KMS-11 (cell line): ENCODE measurements at regions not wholly inside any gene's neighbourhood (a gene's known extent, or its start where the extent isn't known, plus 50 kb on each side); places are given as distances from the start of the nearest gene placed in this dataset.

Experiments used
- H2AFZ ChIP-seq: fragments of 200-600 bp; sonication (generic); 2 replicates; pipeline ENCODE4 v1.6.1; 2016; ENCODE audit warnings: antibody characterized with exemption, mixed run types, low read depth
- H3K27ac ChIP-seq: fragments of 200-600 bp; sonication (generic); 2 replicates; pipeline ENCODE4 v1.6.1; 2016; ENCODE audit warnings: mild to moderate bottlenecking, mixed run types
- H3K27me3 ChIP-seq: fragments of 200-600 bp; sonication (generic); 2 replicates; pipeline ENCODE4 v1.6.1; 2017; ENCODE audit warnings: mild to moderate bottlenecking, low read depth, mixed run types, moderate library complexity; ENCODE audit not compliant: insufficient read depth
- H3K36me3 ChIP-seq: fragments of 200-600 bp; sonication (generic); 2 replicates; pipeline ENCODE4 v1.6.1; 2017; ENCODE audit warnings: mild to moderate bottlenecking, mixed run types; ENCODE audit not compliant: insufficient read depth
- H3K4me1 ChIP-seq: fragments of 200-600 bp; sonication (generic); 2 replicates; pipeline ENCODE4 v1.6.1; 2016; ENCODE audit warnings: mild to moderate bottlenecking, low read depth, mixed run types; ENCODE audit not compliant: poor library complexity, severe bottlenecking
- H3K4me2 ChIP-seq: fragments of 200-600 bp; sonication (generic); 2 replicates; pipeline ENCODE4 v1.7.0; 2016; ENCODE audit warnings: mild to moderate bottlenecking, mixed run types
- H3K4me3 ChIP-seq: fragments of 200-600 bp; sonication (generic); IDR thresholded peaks from 2 replicates; pipeline ENCODE4 v1.6.1; 2017; ENCODE audit warnings: low read depth, low read length, mixed read lengths; ENCODE audit not compliant: insufficient read depth
- H3K79me2 ChIP-seq: fragments of 200-600 bp; sonication (generic); 2 replicates; pipeline ENCODE4 v1.6.1; 2016; ENCODE audit warnings: low read depth, mixed run types; ENCODE audit not compliant: insufficient read depth
- H3K9ac ChIP-seq: fragments of 200-600 bp; sonication (generic); 2 replicates; pipeline ENCODE4 v1.6.1; 2016; ENCODE audit warnings: mild to moderate bottlenecking, mixed run types
- H4K20me1 ChIP-seq: fragments of 200-600 bp; sonication (generic); 2 replicates; pipeline ENCODE4 v1.6.1; 2016; ENCODE audit warnings: mild to moderate bottlenecking, mixed run types; ENCODE audit not compliant: insufficient read depth
- TF ChIP-seq, protein P1 (sequence below): fragments of 200-600 bp; sonication (generic); conservative IDR thresholded peaks from 2 replicates; pipeline ENCODE4 v1.6.1; 2017; ENCODE audit warnings: low read depth, mild to moderate bottlenecking, antibody characterized with exemption, low read length, moderate library complexity, mixed read lengths

DNA sequence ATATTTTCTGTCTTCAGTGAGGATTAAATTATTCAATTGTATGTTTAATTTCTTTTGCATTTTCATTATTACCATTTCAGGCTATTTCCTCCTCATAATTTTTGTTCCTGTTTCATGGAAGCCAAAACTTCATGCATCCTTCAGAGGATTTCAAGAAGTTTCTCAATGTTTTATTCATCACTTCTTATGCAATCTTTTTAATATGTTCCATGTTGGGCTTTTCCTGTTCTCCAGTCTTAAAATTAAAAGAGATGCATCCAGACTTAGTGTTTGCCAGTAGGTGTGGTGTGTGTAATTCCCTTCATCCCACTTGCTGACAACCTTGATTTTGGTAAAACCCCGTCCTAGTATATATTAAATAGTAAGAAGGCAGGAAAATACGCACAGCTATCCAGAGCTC lies 190.0 kb downstream of the EN1 start:
- Histone ChIP-seq H3K27ac (no peak overlapping the region), H2AFZ (no peak overlapping the region), H3K27me3 (no peaks in the 10 kb centered on the region), H3K36me3 (no peaks in the 10 kb centered on the region), H3K79me2 (no peaks in the 10 kb centered on the region), H3K4me3 (no peak overlapping the region), H3K9ac (no peak overlapping the region), H3K4me1 (no peaks in the 10 kb centered on the region), H3K4me2 (no peak overlapping the region), H4K20me1 (no peaks in the 10 kb centered on the region)
- TF ChIP-seq, protein P1, sequence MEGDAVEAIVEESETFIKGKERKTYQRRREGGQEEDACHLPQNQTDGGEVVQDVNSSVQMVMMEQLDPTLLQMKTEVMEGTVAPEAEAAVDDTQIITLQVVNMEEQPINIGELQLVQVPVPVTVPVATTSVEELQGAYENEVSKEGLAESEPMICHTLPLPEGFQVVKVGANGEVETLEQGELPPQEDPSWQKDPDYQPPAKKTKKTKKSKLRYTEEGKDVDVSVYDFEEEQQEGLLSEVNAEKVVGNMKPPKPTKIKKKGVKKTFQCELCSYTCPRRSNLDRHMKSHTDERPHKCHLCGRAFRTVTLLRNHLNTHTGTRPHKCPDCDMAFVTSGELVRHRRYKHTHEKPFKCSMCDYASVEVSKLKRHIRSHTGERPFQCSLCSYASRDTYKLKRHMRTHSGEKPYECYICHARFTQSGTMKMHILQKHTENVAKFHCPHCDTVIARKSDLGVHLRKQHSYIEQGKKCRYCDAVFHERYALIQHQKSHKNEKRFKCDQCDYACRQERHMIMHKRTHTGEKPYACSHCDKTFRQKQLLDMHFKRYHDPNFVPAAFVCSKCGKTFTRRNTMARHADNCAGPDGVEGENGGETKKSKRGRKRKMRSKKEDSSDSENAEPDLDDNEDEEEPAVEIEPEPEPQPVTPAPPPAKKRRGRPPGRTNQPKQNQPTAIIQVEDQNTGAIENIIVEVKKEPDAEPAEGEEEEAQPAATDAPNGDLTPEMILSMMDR, result no peak

DNA sequence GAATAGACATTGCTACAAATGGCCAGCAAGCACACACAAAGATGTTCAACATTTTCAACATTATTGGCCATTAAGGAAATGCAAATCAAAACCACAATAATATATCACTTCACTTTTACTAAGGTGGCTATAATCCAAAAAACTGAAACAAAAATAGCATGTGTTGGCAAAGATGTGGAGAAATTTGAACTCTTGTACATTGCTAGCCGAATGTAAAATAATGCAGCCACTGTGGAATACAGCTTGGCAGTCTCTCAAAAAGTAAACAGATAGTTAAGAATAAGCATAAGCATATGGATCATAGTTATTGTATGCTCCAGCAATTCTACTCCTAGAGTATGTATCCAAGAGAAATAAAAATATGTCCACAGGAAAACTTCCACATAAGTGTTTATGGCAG lies 192.5 kb downstream of the EN1 start:
- no peak overlapping the region for H3K9ac ChIP-seq
- TF ChIP-seq, protein P1, result no peak

DNA sequence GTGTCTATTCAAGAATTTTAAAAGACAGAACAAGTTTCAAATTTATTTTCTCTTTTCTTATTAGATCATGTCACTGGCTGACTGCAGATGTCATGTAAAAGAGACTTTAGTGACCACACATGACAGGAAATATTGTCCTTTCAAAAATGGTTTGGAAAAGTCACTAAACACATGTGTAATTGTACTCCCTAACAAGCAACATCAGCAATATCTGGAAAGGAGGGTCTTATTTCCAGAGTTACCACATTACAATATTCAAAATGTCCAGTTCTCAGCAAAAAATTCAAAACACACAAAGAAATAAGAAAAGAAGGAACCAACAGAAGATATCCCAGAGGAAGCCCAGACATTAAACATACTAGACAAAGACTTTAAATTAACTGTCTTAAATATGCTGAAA lies 197.1 kb downstream of the EN1 start:
- Histone ChIP-seq H3K4me2 (no peak overlapping the region), H4K20me1 (no peaks in the 10 kb centered on the region), H3K27me3 (no peaks in the 10 kb centered on the region), H3K27ac (no peak overlapping the region), H2AFZ (no peak overlapping the region), H3K36me3 (no peaks in the 10 kb centered on the region), H3K4me1 (no peaks in the 10 kb centered on the region), H3K9ac (no peak overlapping the region), H3K4me3 (no peak overlapping the region), H3K79me2 (no peaks in the 10 kb centered on the region)
- TF ChIP-seq, protein P1, result no peak

More for the DNA sequence above, 192.5 kb downstream of the EN1 start:
- Histone ChIP-seq H3K4me3 (no peak overlapping the region), H3K4me1 (no peaks in the 10 kb centered on the region), H2AFZ (no peak overlapping the region), H4K20me1 (no peaks in the 10 kb centered on the region), H3K36me3 (no peaks in the 10 kb centered on the region), H3K4me2 (no peak overlapping the region), H3K27ac (no peak overlapping the region), H3K79me2 (no peaks in the 10 kb centered on the region), H3K27me3 (no peaks in the 10 kb centered on the region)

DNA sequence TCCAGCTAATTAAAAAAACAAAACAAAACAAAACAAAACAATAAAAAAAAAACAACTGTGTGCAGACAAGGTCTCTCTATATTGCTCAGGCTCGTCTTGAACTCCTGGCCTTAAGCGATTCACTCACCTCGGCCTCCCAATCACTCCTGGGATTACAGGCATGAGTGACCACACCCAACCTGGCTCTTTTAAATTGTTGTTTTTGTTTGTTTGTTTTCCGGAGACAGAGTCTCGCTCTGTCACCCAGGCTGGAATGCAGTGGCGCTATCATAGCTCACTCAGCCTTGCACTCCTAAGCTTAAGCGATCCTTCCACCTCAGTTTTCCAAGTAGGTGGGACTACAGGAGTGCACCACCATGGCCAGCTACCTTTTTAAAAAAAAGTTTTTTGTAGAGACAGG lies 201.6 kb downstream of the EN1 start:
- Histone ChIP-seq H3K4me3 (no peak overlapping the region), H3K4me2 (no peak overlapping the region), H3K9ac (no peak overlapping the region), H3K27me3 (no peaks in the 10 kb centered on the region), H3K79me2 (no peaks in the 10 kb centered on the region), H3K27ac (no peak overlapping the region), H3K36me3 (no peaks in the 10 kb centered on the region), H2AFZ (no peak overlapping the region), H4K20me1 (no peaks in the 10 kb centered on the region), H3K4me1 (no peaks in the 10 kb centered on the region)
- TF ChIP-seq, protein P1, result no peak

DNA sequence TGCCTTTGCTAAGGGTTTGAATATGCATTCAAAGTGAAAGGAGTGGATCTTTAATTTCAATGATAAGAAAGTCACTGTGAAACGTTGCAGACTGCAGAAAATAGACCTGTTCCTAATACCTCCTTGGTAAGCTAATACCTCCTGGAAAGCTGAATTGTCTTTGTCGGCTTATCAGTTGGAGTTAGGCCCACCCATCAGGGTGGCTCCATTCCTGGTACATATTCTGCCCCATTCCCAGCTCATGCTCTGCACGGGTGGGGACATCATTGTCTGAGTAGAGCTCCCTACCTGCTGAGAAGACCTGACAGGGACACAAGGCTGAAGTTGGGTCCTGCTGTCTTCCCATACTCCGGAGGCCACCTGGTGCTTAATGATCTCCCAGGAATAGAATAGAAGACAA lies 203.3 kb downstream of the EN1 start:
- Histone ChIP-seq H3K4me1 (no peaks in the 10 kb centered on the region), H3K27me3 (no peaks in the 10 kb centered on the region), H3K4me2 (no peak overlapping the region), H2AFZ (no peak overlapping the region), H4K20me1 (no peaks in the 10 kb centered on the region), H3K27ac (no peak overlapping the region), H3K9ac (no peak overlapping the region), H3K36me3 (no peaks in the 10 kb centered on the region), H3K4me3 (no peak overlapping the region), H3K79me2 (no peaks in the 10 kb centered on the region)
- TF ChIP-seq, protein P1, result no peak
